DOHH2 (cell line): ENCODE measurements at regions not wholly inside any gene's neighbourhood (a gene's known extent, or its start where the extent isn't known, plus 50 kb on each side); places are given as distances from the start of the nearest gene placed in this dataset.

Experiments
- H3F3A ChIP-seq: fragments of 200-600 bp; sonication (generic), shearing (Covaris generic); 2 replicates; pipeline ENCODE4 v1.6.0; 2016; ENCODE audit warnings: antibody characterized with exemption, mild to moderate bottlenecking; ENCODE audit not compliant: control insufficient read depth, insufficient read depth
- H3K27ac ChIP-seq: fragments of 200-600 bp; sonication (generic); 2 replicates; pipeline ENCODE4 v1.5.1; 2014; ENCODE audit warnings: low read depth, mild to moderate bottlenecking, low read length, moderate library complexity
- H3K27me3 ChIP-seq: fragments of 200-600 bp; sonication (generic); 2 replicates; pipeline ENCODE4 v1.6.1; 2014; ENCODE audit warnings: mild to moderate bottlenecking, low read length, mixed read lengths; ENCODE audit not compliant: control insufficient read depth
- H3K36me3 ChIP-seq: fragments of 200-600 bp; sonication (generic); 2 replicates; pipeline ENCODE4 v1.6.1; 2014; ENCODE audit warnings: mild to moderate bottlenecking, low read length, moderate library complexity, mixed read lengths; ENCODE audit not compliant: control insufficient read depth
- H3K4me1 ChIP-seq: fragments of 200-600 bp; sonication (generic); 2 replicates; pipeline ENCODE4 v1.6.1; 2014; ENCODE audit warnings: mild to moderate bottlenecking, low read length, mixed read lengths; ENCODE audit not compliant: control insufficient read depth
- H3K4me2 ChIP-seq: fragments of 200-600 bp; sonication (generic); 2 replicates; pipeline ENCODE4 v1.6.0; 2014; ENCODE audit warnings: mild to moderate bottlenecking, low read length, moderate library complexity
- H3K4me3 ChIP-seq: fragments of 200-600 bp; sonication (generic); 2 replicates; pipeline ENCODE4 v1.5.1; 2014; ENCODE audit warnings: mild to moderate bottlenecking, low read length, mixed read lengths
- H3K79me2 ChIP-seq: fragments of 200-600 bp; sonication (generic); 2 replicates; pipeline ENCODE4 v1.6.1; 2014; ENCODE audit warnings: mild to moderate bottlenecking, low read length, mixed read lengths; ENCODE audit not compliant: control insufficient read depth
- H3K9me2 ChIP-seq: fragments of 200-600 bp; sonication (generic); replicated peaks from 2 replicates; pipeline ENCODE4 v1.6.1; 2014; ENCODE audit warnings: mild to moderate bottlenecking, low read length, mixed read lengths; ENCODE audit not compliant: control insufficient read depth
- H3K9me3 ChIP-seq: fragments of 200-600 bp; sonication (generic); 2 replicates; pipeline ENCODE4 v1.6.1; 2014; ENCODE audit warnings: antibody characterized with exemption, low read length, mixed read lengths; ENCODE audit not compliant: control insufficient read depth, insufficient read depth
- H4K20me1 ChIP-seq: fragments of 200-600 bp; sonication (generic); 2 replicates; pipeline ENCODE4 v1.6.0; 2014; ENCODE audit warnings: low read depth, mild to moderate bottlenecking, antibody characterized with exemption, low read length, moderate library complexity; ENCODE audit not compliant: control insufficient read depth, insufficient read depth
- CTCF ChIP-seq: fragments of 200-600 bp; sonication (generic); IDR thresholded peaks from one replicate; pipeline ENCODE4 v1.5.1; 2014; ENCODE audit warnings: antibody characterized with exemption, mild to moderate bottlenecking, low read depth, low read length; ENCODE audit not compliant: poor library complexity, severe bottlenecking
- EZH2phosphoT487 ChIP-seq: fragments of 200-600 bp; sonication (generic); IDR thresholded peaks from 2 replicates; pipeline ENCODE4 v1.6.1; 2017; ENCODE audit warnings: borderline replicate concordance, mild to moderate bottlenecking, antibody characterized with exemption, low read length, moderate library complexity, mixed read lengths

DNA sequence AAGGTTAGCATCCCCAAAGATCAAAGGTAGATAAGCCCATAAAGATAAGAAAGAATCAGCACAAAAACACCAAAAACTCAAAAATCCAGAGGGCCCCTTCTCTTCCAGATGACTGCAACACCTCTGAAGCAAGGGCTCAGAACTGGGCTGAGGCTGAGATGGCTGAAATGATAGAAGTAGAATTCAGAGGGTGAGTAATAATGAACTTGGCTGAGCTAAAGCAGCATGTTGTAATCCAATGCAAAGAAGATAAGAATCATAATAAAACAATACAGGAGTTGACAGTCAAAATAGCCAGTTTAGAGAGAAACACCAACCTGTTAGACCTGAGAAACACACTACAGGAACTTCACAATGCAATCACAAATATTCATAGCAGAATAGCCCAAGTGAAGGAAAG is 406.9 kb upstream of the CXADR start:
- no peak overlapping the region for H3K4me3 ChIP-seq
- H4K20me1 ChIP-seq = no peaks in the 10 kb centered on the region
- no peaks in the 10 kb centered on the region for H3K27me3 ChIP-seq
- H3K27ac ChIP-seq = no peak overlapping the region
- H3K9me3 ChIP-seq = peaks cover 6% of the 10 kb centered on the region; the same call in 1 of the 2 replicates
- no peaks in the 10 kb centered on the region for H3K9me2 ChIP-seq
- H3F3A ChIP-seq = no peaks in the 10 kb centered on the region
- no peaks in the 10 kb centered on the region for H3K36me3 ChIP-seq
- no peaks in the 10 kb centered on the region for H3K79me2 ChIP-seq
- no peaks in the 10 kb centered on the region for H3K4me1 ChIP-seq
- no peak for TF ChIP-seq EZH2phosphoT487
- TF ChIP-seq CTCF = no peak
- no peak overlapping the region for H3K4me2 ChIP-seq

GRCh38 chr21:17114045-17114444 is 398.8 kb upstream of the CXADR start:
- no peak overlapping the region for H3K27ac ChIP-seq
- no peaks in the 10 kb centered on the region for H3K27me3 ChIP-seq
- H3K36me3 ChIP-seq = no peaks in the 10 kb centered on the region
- TF ChIP-seq EZH2phosphoT487 (no peak), CTCF (no peak)
- H3F3A ChIP-seq = no peaks in the 10 kb centered on the region
- H4K20me1 ChIP-seq = no peaks in the 10 kb centered on the region
- no peaks in the 10 kb centered on the region; the same call in 1 of the 2 replicates for H3K9me3 ChIP-seq
- no peak overlapping the region for H3K4me2 ChIP-seq
- H3K9me2 ChIP-seq = no peaks in the 10 kb centered on the region
- no peaks in the 10 kb centered on the region for H3K79me2 ChIP-seq
- no peak overlapping the region for H3K4me3 ChIP-seq
- no peaks in the 10 kb centered on the region for H3K4me1 ChIP-seq

GRCh38 chr21:17118638-17119384 is 394.0 kb upstream of the CXADR start:
- TF ChIP-seq EZH2phosphoT487 (no peak), CTCF (no peak)
- Histone ChIP-seq H3K27me3 (no peaks in the 10 kb centered on the region), H3F3A (no peaks in the 10 kb centered on the region), H3K36me3 (no peaks in the 10 kb centered on the region), H3K4me2 (no peak overlapping the region), H3K27ac (no peak overlapping the region), H3K4me3 (no peak overlapping the region), H3K9me3 (no peaks in the 10 kb centered on the region; the same call in 1 of the 2 replicates), H3K9me2 (no peaks in the 10 kb centered on the region), H3K4me1 (no peaks in the 10 kb centered on the region), H3K79me2 (no peaks in the 10 kb centered on the region), H4K20me1 (no peaks in the 10 kb centered on the region)
